SU-DHL-6 (cell line): ENCODE measurements at regions not wholly inside any gene's neighbourhood (a gene's known extent, or its start where the extent isn't known, plus 50 kb on each side); places are given as distances from the start of the nearest gene placed in this dataset.

Experiments
- CTCF ChIP-seq: fragments of 200-600 bp; sonication (generic); IDR thresholded peaks from one replicate; pipeline ENCODE4 v1.5.1; 2017; ENCODE audit warnings: antibody characterized with exemption, mild to moderate bottlenecking, low read length, moderate library complexity; ENCODE audit not compliant: insufficient read depth, poor library complexity, severe bottlenecking
- EZH2phosphoT487 ChIP-seq: fragments of 200-600 bp; sonication (generic), shearing (Covaris generic); conservative IDR thresholded peaks from 2 replicates; pipeline ENCODE4 v1.6.1; 2018; ENCODE audit warnings: mild to moderate bottlenecking, antibody characterized with exemption, low read length, moderate library complexity, mixed read lengths

GRCh38 chr6:1191141-1191630, 120.7 kb upstream of the FOXQ1 start:
- no peak for TF ChIP-seq CTCF
- no peak for TF ChIP-seq EZH2phosphoT487
